HepG2 (cell line): ENCODE measurements at regions not wholly inside any gene's neighbourhood (a gene's known extent, or its start where the extent isn't known, plus 50 kb on each side); places are given as distances from the start of the nearest gene placed in this dataset.

Experiments used
- FOXA1 ChIP-seq, 2 experiments: fragments of 450-650 bp in 1 of 2; sonication (generic) in 1 of 2; formaldehyde crosslinking in 1 of 2; IDR thresholded peaks; 2 replicates each; pipeline versions ENCODE4 v1.4.0 to v1.6.1; 2016 to 2020; ENCODE audit warnings: missing genetic modification reagents in 1 of 2
- SIX1 ChIP-seq: sonication (generic); formaldehyde crosslinking; IDR thresholded peaks from 2 replicates; pipeline ENCODE4 v1.4.0; 2020; ENCODE audit warnings: missing genetic modification reagents, borderline replicate concordance
- TMF1 ChIP-seq: sonication (generic); formaldehyde crosslinking; IDR thresholded peaks from 2 replicates; pipeline ENCODE4 v1.8.1; 2022; ENCODE audit warnings: low read depth, missing genetic modification reagents
- ZNF407 ChIP-seq: sonication (generic); formaldehyde crosslinking; IDR thresholded peaks from one replicate; pipeline ENCODE4 v1.5.1; 2020; ENCODE audit warnings: mild to moderate bottlenecking, missing genetic modification reagents; ENCODE audit errors: not compliant biosample characterization

GRCh38 chr7:46133072-46133471, 212.0 kb upstream of the IGFBP3 start (continued):
- TF ChIP-seq SIX1 (CRISPR knock-in tag) (no peak), TMF1 (CRISPR knock-in tag) (no peak), FOXA1 (IDR thresholded peaks at IDR 0.05) (no peak), FOXA1 (CRISPR knock-in tag; IDR thresholded peaks at IDR 0.05) (no peak), ZNF407 (CRISPR knock-in tag) (no peak)
